Eye (tissue), 1 donor: ENCODE measurements at regions not wholly inside any gene's neighbourhood (a gene's known extent, or its start where the extent isn't known, plus 50 kb on each side); places are given as distances from the start of the nearest gene placed in this dataset.

Experiments
- DNase-seq: peaks from one replicate; pipeline ENCODE4 v3.0.0-alpha.2; 2015

GRCh38 chr4:14264437-14264836, 636.9 kb upstream of the BOD1L1 start:
- no peak for DNase-seq

- no peak for DNase-seq
Observed at GRCh38 chr4:14265651-14266050, 638.1 kb upstream of the BOD1L1 start.

GRCh38 chr4:14267373-14268060, 640.0 kb upstream of the BOD1L1 start:
- DNase-seq: no peak

- no peak for DNase-seq
Observed at GRCh38 chr4:14269824-14270223, 642.3 kb upstream of the BOD1L1 start.

GRCh38 chr4:14272206-14272605, 644.7 kb upstream of the BOD1L1 start:
- DNase-seq: no peak

GRCh38 chr4:14277505-14277904, 650.0 kb upstream of the BOD1L1 start:
- no peak for DNase-seq

- DNase-seq: no peak
Observed at GRCh38 chr4:14280567-14280966, 653.0 kb upstream of the BOD1L1 start.

GRCh38 chr4:14284578-14284977, 657.1 kb upstream of the BOD1L1 start:
- no peak for DNase-seq

GRCh38 chr4:14289708-14290107, 662.2 kb upstream of the BOD1L1 start:
- DNase-seq: no peak

GRCh38 chr4:14293582-14293981, 666.1 kb upstream of the BOD1L1 start:
- no peak for DNase-seq

GRCh38 chr4:14294611-14295010, 667.1 kb upstream of the BOD1L1 start:
- DNase-seq: no peak

GRCh38 chr4:14299166-14299565, 671.6 kb upstream of the BOD1L1 start:
- DNase-seq: no peak

GRCh38 chr4:14302021-14302420, 674.5 kb upstream of the BOD1L1 start:
- no peak for DNase-seq

GRCh38 chr4:14303856-14304255, 676.3 kb upstream of the BOD1L1 start:
- DNase-seq: no peak

GRCh38 chr4:14308229-14308651, 680.7 kb upstream of the BOD1L1 start:
- no peak for DNase-seq

- no peak for DNase-seq
Observed at GRCh38 chr4:14309431-14309830, 681.9 kb upstream of the BOD1L1 start.

- DNase-seq: no peak
Observed at GRCh38 chr4:14313757-14314156, 686.2 kb upstream of the BOD1L1 start.

- no peak for DNase-seq
Observed at GRCh38 chr4:14315129-14315528, 687.2 kb upstream of the CPEB2 start.

GRCh38 chr4:14317351-14317750, 684.9 kb upstream of the CPEB2 start:
- DNase-seq: no peak

GRCh38 chr4:14318671-14319070, 683.6 kb upstream of the CPEB2 start:
- no peak for DNase-seq

- DNase-seq: no peak
Observed at GRCh38 chr4:14321723-14322122, 680.6 kb upstream of the CPEB2 start.

GRCh38 chr4:14323191-14323590, 679.1 kb upstream of the CPEB2 start:
- DNase-seq: no peak

- DNase-seq: no peak
Observed at GRCh38 chr4:14329228-14329627, 673.1 kb upstream of the CPEB2 start.

- no peak for DNase-seq
Observed at GRCh38 chr4:14333616-14334015, 668.7 kb upstream of the CPEB2 start.

- DNase-seq: no peak
Observed at GRCh38 chr4:14334166-14334565, 668.1 kb upstream of the CPEB2 start.
